Activated CD4-positive, alpha-beta T cell treated with anti-CD3 and anti-CD28 coated beads, Interleukin-2, amount 10 ng/mL, durations not matched to agents 24 days and 14 days (primary cell): ENCODE measurements at regions not wholly inside any gene's neighbourhood (a gene's known extent, or its start where the extent isn't known, plus 50 kb on each side); places are given as distances from the start of the nearest gene placed in this dataset.

Experiments used
- DNase-seq: peaks from one replicate; pipeline ENCODE4 v3.0.0; 2022
- H3K27ac Mint-ChIP-seq: one replicate; pipeline ENCODE4 v1.8.0; 2022; ENCODE audit warnings: mild to moderate bottlenecking, mixed read lengths
- H3K27me3 Mint-ChIP-seq: one replicate; pipeline ENCODE4 v1.8.0; 2022; ENCODE audit warnings: mixed read lengths
- H3K36me3 Mint-ChIP-seq: one replicate; pipeline ENCODE4 v1.8.0; 2022; ENCODE audit warnings: low read depth, mild to moderate bottlenecking, mixed read lengths
- H3K4me1 Mint-ChIP-seq: one replicate; pipeline ENCODE4 v1.8.0; 2021; ENCODE audit warnings: mixed read lengths
- H3K4me3 Mint-ChIP-seq: one replicate; pipeline ENCODE4 v1.8.0; 2022; ENCODE audit warnings: mild to moderate bottlenecking, moderate library complexity, mixed read lengths
- H3K9me3 Mint-ChIP-seq: one replicate; pipeline ENCODE4 v1.8.0; 2021; ENCODE audit warnings: mixed read lengths
- intact Hi-C: fragments of 100-400 bp; cut with micrococcal nuclease; formaldehyde crosslinking; loops from one replicate; pipeline ENCODE4 v1.15.1; 2023

DNA sequence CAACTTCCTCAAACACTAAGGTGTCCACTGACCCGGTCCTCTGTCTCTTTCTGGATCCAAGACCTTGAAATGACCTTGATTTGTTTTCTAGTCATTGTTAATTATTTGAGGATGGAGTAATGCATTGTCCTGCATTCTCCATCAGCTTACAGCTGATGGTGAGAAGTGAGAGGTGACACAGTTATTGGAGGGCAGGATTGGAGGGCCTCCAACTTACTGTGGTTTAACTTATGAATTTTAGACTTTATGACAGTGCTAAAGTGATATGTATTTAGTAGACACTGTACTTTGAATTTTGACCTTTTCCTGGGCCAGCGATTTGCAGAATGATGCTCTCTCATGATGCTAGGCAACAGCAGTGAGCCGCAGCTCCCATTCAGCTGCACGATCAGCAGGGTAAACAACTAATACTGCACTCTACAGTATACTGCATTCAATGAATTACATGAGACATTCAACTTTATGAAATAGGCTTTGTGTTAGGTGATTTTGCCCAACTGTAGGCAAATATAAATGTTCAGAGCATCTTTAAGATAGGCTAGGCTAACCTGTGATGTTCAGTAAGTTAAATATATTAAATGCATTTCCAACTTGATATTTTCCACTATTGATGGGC is 200.0 kb upstream of the MEX3C start:
- Mint-ChIP-seq H3K27me3 (peaks cover 15% of the 10 kb centered on the region), H3K4me1 (no peaks in the 10 kb centered on the region), H3K27ac (no peak overlapping the region), H3K9me3 (no peaks in the 10 kb centered on the region), H3K36me3 (no peaks in the 10 kb centered on the region), H3K4me3 (no peak overlapping the region)
- intact Hi-C loops: no loop called here
- no peak for DNase-seq

DNA sequence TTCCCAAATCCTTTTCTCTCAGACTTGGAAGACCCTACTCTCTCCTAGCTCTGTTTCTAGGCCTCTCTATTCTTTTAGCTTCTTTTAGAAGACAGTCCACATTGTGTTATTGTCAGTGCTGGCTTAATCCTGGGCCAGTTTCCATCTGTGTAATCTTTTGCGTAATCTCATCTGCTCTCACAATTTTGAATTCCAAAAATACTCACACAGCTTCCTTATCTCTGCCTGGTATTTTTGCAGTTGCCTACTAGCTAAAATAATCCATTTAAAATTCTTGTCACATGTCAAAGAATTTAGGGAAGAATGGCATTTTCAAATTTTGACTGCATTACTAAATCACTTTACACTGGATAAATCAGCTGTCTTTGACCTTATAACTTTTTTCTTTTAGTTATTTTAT is 200.6 kb upstream of the MEX3C start:
- intact Hi-C loops: no loop called here
- H3K9me3 Mint-ChIP-seq: no peaks in the 10 kb centered on the region
- peaks cover 15% of the 10 kb centered on the region for H3K27me3 Mint-ChIP-seq
- no peak overlapping the region for H3K27ac Mint-ChIP-seq
- H3K36me3 Mint-ChIP-seq: no peaks in the 10 kb centered on the region
- no peak overlapping the region for H3K4me3 Mint-ChIP-seq
- no peaks in the 10 kb centered on the region for H3K4me1 Mint-ChIP-seq
- no peak for DNase-seq

DNA sequence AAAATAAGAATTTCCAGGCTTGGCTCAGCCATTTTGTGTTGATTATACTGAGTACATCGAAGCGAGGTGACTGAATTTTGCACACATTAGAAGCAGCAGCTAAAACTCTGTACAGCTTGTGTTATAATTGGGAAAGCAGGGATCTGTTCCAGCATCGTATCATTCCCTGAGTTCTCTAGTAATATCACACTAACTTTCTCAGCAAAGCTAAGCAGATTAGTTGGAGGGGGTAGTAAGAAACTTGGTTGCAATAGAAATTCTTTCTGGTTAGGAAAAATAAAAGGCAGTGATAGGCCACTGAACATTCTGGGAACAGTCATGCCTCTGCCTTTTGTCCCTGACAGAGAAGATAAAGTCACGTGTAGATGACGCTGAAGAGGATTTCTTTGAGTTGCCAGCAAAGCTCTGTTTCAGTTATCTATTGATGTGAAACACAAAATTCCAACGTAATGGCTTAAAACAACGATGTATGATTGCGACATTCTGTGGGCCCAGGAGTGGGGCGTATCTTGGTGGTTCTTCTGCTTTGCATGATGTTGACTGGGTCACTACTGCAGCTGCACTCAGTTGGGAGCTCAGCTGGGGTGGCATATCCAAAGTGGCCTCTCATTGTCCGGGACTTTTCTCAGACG is 202.1 kb upstream of the MEX3C start:
- intact Hi-C loops: no loop called here
- Mint-ChIP-seq H3K36me3 (no peaks in the 10 kb centered on the region), H3K27ac (no peak overlapping the region), H3K27me3 (peaks cover 10% of the 10 kb centered on the region), H3K9me3 (no peaks in the 10 kb centered on the region), H3K4me1 (no peaks in the 10 kb centered on the region), H3K4me3 (no peak overlapping the region)
- no peak for DNase-seq

DNA sequence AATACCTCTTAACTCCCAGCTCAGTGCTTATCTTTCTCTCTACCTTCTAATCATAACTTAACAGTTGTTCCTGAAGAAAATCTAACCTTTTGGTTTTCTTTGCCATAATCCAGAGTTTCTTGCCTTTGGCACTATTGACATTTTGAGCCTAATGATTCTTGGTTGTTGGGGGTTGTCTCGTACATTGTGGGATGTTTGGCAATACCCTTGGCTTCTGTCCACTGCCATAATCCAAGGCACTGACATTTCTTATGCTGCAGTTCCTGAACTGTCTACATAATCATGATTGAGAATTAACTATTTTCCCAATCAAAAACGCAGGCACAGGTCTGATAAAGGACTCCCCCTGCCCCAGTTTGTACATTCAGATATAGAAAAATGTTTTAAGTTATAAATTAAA is 203.2 kb upstream of the MEX3C start:
- Mint-ChIP-seq H3K4me3 (no peak overlapping the region), H3K27me3 (peaks cover 10% of the 10 kb centered on the region), H3K27ac (no peak overlapping the region), H3K9me3 (no peaks in the 10 kb centered on the region), H3K4me1 (no peaks in the 10 kb centered on the region), H3K36me3 (no peaks in the 10 kb centered on the region)
- no peak for DNase-seq
- intact Hi-C loops: no loop called here

DNA sequence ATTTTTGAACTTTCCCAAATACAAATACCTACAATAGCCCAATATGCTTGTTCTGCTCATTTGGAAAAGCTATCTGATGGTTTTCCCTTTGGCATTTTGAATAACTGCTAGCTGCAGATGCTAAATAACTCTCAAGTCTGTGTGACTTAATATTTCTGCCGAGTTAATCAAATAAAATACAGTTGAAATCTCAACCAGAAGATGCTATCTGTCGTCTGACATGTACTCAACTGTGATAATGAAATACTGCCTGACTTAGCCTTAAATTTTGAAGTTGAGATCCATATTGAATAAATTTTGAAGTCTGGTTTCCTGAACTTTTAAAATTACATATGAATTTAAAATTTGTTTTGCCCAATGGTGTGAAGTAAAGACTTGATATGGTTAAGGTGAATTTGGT is 204.4 kb upstream of the MEX3C start:
- H3K27me3 Mint-ChIP-seq: peaks cover 10% of the 10 kb centered on the region
- no peaks in the 10 kb centered on the region for H3K4me1 Mint-ChIP-seq
- H3K4me3 Mint-ChIP-seq: no peak overlapping the region
- H3K36me3 Mint-ChIP-seq: no peaks in the 10 kb centered on the region
- H3K9me3 Mint-ChIP-seq: no peaks in the 10 kb centered on the region
- DNase-seq: no peak
- intact Hi-C loops: no loop called here
- no peak overlapping the region for H3K27ac Mint-ChIP-seq

DNA sequence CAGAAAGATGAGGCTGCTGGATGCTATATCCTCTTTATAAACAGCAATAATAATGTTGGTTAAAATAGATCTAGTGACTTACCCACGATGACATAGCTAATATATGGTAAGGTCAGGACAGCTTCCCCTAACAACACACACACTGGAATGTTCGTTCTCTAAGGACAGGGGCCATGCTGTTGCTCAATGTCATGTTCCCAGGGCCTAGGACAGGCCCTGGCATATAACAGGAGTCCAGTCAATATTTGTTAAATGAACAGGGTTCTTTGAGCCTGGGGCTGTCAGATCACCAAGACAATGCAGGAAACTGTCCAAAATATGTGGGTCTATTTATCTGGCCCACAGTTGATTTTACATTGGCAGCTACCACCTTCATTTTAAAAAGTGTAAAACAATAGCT is 207.1 kb upstream of the MEX3C start:
- Mint-ChIP-seq H3K27ac (no peak overlapping the region), H3K9me3 (no peaks in the 10 kb centered on the region), H3K4me1 (no peaks in the 10 kb centered on the region), H3K4me3 (no peak overlapping the region), H3K36me3 (no peaks in the 10 kb centered on the region), H3K27me3 (peaks cover 10% of the 10 kb centered on the region)
- no peak for DNase-seq
- intact Hi-C loops: no loop called here

DNA sequence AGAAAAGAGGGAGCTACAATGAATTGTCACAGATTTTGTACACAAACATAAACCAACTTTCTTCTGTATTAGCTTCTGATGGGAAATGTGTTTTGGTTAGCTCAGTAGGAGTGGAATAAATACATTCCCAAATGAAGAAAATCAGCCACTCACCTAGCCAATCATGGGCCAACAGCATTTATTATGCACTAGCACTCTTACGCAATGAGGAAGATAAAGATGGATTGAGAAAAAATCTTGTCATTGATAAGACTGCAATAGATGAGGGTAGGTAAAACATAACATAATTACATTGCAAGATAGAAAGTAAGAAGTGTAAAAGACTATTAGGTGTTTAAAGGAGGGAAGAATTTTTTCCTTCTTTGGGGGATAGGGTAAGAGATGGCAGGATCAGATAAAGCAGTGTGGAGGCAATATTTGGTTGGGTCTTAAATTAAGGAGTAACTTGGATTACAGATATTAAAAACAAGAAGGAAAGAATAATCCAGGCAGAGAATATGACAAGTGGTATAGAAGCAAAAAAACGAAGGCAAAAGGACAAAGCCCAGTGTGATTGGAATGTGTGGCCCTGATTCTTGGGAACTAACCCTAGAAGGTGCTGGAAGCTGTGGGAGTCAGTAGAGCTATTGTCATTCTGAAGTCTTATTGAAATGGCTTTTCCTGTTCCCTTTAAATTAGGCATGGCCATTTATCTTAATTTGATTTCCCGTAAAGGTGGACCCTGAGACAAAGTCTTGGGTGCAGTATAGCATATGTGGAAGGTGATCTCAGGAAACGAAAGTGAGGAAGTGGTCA is 208.4 kb upstream of the MEX3C start:
- no peak overlapping the region for H3K4me3 Mint-ChIP-seq
- H3K4me1 Mint-ChIP-seq: no peaks in the 10 kb centered on the region
- H3K9me3 Mint-ChIP-seq: no peaks in the 10 kb centered on the region
- peaks cover 10% of the 10 kb centered on the region for H3K27me3 Mint-ChIP-seq
- H3K36me3 Mint-ChIP-seq: no peaks in the 10 kb centered on the region
- intact Hi-C loops: no loop called here
- H3K27ac Mint-ChIP-seq: no peak overlapping the region
- DNase-seq: no peak

DNA sequence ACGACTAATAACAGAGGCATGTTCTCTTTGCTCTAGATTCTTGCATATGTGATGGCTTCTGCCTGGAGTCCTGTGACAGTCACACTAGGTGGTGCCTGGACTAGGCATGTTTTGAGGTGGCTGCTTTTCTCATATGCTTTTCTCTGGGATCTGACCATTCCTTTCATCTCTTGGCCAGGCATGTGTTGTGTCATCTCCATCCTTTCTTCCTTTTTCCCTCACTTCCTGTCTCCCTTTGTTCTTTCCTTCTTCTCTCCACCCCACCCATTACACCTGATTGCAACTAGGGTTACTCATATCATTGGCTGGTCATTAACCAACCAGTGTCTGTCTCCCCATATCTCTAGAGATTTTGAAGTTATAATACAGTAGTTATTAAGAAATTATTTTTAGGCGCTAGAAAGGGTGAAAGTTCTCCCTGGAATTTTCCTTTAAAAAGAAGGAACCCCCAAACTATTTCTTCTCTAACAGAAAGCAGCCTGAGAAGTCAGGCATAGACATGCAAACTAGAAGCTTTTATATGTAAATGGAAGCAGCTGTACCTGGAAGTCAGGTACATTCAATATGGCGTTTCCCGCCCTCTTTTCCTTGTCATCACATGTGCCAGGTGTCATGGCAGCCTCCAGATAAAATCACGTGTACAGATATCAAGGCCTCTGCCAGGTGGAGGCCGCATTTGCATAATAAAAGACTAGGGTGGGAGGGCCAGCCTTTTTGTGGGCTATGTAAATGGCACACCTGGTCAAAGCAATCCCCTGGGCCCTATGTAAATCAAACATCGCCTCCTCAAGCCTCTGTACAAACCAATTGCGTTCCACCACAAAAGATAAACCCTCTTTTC is 220.4 kb upstream of the MEX3C start:
- H3K27ac Mint-ChIP-seq: no peak overlapping the region
- H3K36me3 Mint-ChIP-seq: no peaks in the 10 kb centered on the region
- no peaks in the 10 kb centered on the region for H3K4me1 Mint-ChIP-seq
- no peak overlapping the region for H3K4me3 Mint-ChIP-seq
- no peaks in the 10 kb centered on the region for H3K9me3 Mint-ChIP-seq
- DNase-seq: no peak
- no peaks in the 10 kb centered on the region for H3K27me3 Mint-ChIP-seq
- intact Hi-C loops: no loop called here

DNA sequence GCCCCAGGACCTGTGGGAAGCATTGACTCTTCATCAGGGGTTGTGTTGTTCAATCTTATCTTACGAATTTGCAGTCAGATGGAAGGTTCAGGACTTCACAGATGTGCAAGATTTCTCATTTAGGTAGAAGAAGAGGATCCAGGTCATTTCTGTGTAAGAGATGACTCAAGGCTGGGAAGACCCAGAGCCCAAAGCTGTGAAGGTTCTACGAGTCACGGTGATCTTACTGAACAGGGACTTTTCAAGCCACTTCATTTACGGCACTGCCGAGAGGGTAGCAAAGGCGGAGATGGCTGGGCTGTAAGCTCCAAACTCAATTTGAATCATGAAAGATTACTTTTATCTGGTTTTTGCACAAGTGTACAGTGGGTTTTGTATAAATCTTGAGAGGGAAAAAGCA is 228.0 kb upstream of the MEX3C start:
- intact Hi-C loops: no loop called here
- H3K27me3 Mint-ChIP-seq: peaks cover 2% of the 10 kb centered on the region
- DNase-seq: no peak
- H3K36me3 Mint-ChIP-seq: no peaks in the 10 kb centered on the region
- peaks cover 6% of the 10 kb centered on the region for H3K9me3 Mint-ChIP-seq
- no peak overlapping the region for H3K4me3 Mint-ChIP-seq
- peak overlapping the region; percentile 25 for H3K27ac Mint-ChIP-seq
- H3K4me1 Mint-ChIP-seq: peaks cover 5% of the 10 kb centered on the region

DNA sequence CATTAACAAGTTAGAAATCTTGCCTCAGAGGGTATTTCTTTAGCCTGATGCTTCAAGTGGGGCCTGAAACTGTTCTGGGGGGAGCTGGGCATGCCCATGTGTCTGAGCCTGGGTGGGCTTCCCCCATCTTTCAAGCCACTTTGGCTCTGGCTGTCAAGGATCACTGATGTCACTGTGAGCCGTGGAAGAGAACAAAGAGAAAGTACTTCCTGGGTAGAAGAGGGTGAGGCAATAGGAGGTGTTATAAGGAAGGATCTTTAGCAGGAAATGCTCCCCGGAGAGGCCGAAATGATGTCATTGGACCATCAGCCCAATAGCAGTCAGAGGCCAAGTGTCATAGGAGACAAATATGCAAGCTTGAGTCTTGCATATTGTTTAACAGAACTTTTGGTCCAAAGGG is 228.4 kb upstream of the MEX3C start:
- intact Hi-C loops: no loop called here
- Mint-ChIP-seq H3K4me1 (peaks cover 7% of the 10 kb centered on the region), H3K36me3 (no peaks in the 10 kb centered on the region), H3K27ac (peak overlapping the region; percentile 25), H3K4me3 (no peak overlapping the region), H3K27me3 (peaks cover 2% of the 10 kb centered on the region), H3K9me3 (peaks cover 6% of the 10 kb centered on the region)
- no peak for DNase-seq

DNA sequence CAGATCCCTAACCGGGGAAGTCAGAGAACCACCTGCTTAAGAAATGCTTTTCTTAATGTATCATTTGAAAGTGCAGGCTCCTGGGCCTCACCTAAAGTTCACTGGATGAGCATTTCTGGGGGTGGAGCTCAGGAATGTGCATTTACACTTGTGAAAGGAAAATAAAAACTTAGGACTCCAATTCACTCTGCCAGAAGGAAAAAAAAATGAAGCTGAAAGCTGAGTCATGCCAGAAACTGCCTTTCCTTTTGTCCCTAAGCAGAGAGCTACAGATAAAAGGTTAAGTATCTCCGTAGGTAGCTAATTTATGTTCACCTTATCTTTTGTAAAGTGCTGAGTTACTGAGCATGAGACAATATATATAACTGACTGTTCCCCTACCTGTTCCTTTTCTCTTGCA is 229.5 kb upstream of the MEX3C start:
- H3K9me3 Mint-ChIP-seq: peaks cover 6% of the 10 kb centered on the region
- intact Hi-C loops: no loop called here
- H3K27ac Mint-ChIP-seq: no peak overlapping the region

DNA sequence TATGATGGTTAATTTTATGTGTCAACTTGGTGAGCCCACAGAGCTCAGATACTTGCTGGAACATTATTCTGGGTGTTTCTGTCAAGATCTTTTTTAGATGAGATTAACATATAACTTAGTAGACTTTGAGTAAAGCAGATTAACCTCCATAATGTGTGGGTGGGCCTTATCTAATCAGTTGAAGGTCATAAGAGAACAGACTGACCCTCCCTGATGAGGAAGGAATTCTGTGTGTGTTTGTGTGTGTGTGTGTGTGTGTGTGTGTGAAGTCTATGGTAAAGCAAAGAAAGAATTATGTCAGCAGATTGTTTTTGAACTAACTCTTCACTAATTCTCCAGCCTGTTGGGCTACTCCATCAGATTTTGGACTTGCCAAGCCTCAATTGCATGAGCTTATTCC is 232.2 kb upstream of the MEX3C start:
- peaks cover 6% of the 10 kb centered on the region for H3K9me3 Mint-ChIP-seq
- intact Hi-C loops: no loop called here

More for the DNA sequence above, 229.5 kb upstream of the MEX3C start:
- no peaks in the 10 kb centered on the region for H3K36me3 Mint-ChIP-seq
- no peak overlapping the region for H3K4me3 Mint-ChIP-seq
- no peak for DNase-seq
- H3K4me1 Mint-ChIP-seq: peaks cover 7% of the 10 kb centered on the region
- H3K27me3 Mint-ChIP-seq: peaks cover 2% of the 10 kb centered on the region

DNA sequence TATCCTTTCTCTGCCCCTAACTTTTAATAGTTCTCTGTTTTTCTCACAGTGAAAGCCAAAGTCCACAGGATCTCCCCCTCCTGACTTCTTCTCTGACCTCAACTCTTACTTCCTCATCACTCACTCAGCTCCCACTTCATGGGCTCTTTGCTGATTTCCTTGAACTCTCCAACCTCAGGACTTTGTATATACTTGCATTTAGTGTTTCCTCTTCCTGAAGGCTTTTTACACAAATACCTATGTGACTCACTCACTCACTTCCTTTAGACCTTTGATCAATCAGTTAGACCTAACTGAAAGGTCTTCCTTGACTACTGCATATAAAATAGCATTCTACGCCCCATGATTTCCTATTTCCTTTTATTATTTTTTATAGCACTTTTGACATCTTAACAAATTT is 233.1 kb upstream of the MEX3C start:
- DNase-seq: no peak
- H3K4me1 Mint-ChIP-seq: peaks cover 5% of the 10 kb centered on the region
- H3K9me3 Mint-ChIP-seq: peaks cover 6% of the 10 kb centered on the region
- no peaks in the 10 kb centered on the region for H3K36me3 Mint-ChIP-seq
- H3K27me3 Mint-ChIP-seq: peaks cover 2% of the 10 kb centered on the region
- no peak overlapping the region for H3K27ac Mint-ChIP-seq
- intact Hi-C loops: no loop called here
- H3K4me3 Mint-ChIP-seq: no peak overlapping the region

More for the DNA sequence above, 232.2 kb upstream of the MEX3C start:
- Mint-ChIP-seq H3K27ac (no peak overlapping the region), H3K36me3 (no peaks in the 10 kb centered on the region), H3K4me3 (no peak overlapping the region), H3K27me3 (peaks cover 4% of the 10 kb centered on the region), H3K4me1 (peaks cover 7% of the 10 kb centered on the region)
- no peak for DNase-seq

DNA sequence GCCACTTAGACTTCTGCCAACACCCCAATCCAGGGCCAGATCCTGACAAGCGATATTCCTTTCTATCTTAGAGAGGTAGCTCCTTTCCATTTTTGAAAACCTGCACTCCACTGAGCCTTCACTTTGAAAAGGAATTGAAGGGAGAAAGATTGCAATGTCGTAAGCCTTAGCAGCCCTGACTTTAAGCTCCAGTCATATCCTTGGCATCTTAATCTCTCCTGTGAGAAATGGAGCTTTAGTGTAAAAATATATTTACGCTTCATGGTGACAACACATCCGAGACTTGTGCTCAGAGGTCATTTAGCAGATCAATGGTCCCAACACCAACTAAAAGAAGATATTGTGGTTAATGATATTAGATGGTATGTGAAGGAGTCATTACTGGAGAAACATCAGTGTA is 235.8 kb upstream of the MEX3C start:
- Mint-ChIP-seq H3K36me3 (no peaks in the 10 kb centered on the region), H3K27ac (no peak overlapping the region), H3K4me3 (no peak overlapping the region), H3K27me3 (peaks cover 15% of the 10 kb centered on the region), H3K4me1 (peaks cover 17% of the 10 kb centered on the region), H3K9me3 (peaks cover 14% of the 10 kb centered on the region)
- intact Hi-C loops: no loop called here
- DNase-seq: no peak
